Panc1 (cell line): ENCODE measurements at regions not wholly inside any gene's neighbourhood (a gene's known extent, or its start where the extent isn't known, plus 50 kb on each side); places are given as distances from the start of the nearest gene placed in this dataset.
"Not testable (repeated sequence)": the region's sequence is repeated elsewhere in the genome, so short reads cannot be mapped to it uniquely, and the experiment has no call there.

ENCODE experiments used
- ATAC-seq: fragments of 200-7000 bp; cut with Tn5 transposase; 2 replicates; pipeline ENCODE4 v1.9.1; 2020; ENCODE audit warnings: mild to moderate bottlenecking, moderate library complexity
- BruUV-seq: library from RNA; stranded (reverse); fragments of 400-500 nt; replicated peaks from 2 replicates; lab custom pipeline; 2021; lab: Mats Ljungman, UMichigan
- CTCF ChIA-PET: fragments of 300-600 bp; sonication (Branson Sonifier 250); formaldehyde crosslinking; loops from one replicate; lab custom pipeline; 2022; ENCODE audit warnings: antibody characterized with exemption; lab: Charles Lee
- POLR2A ChIA-PET: fragments of 300-600 bp; sonication (Branson Sonifier 250); formaldehyde crosslinking; loops from one replicate; lab custom pipeline; 2022; ENCODE audit warnings: antibody characterized with exemption; lab: Charles Lee
- DNase-seq: peaks from one replicate; pipeline ENCODE4 v3.0.0-alpha.2; 2010; ENCODE audit warnings: low read depth, low spot score
- H3K27ac ChIP-seq: 2 replicates; pipeline ENCODE4 v1.5.1; 2011; ENCODE audit warnings: mild to moderate bottlenecking, low read length, inconsistent platforms
- H3K27me3 ChIP-seq: fragments of 200-500 bp; sonication (Bioruptor generic); 2 replicates; pipeline ENCODE4 v1.6.0; 2014; ENCODE audit warnings: low read length, inconsistent platforms; ENCODE audit not compliant: control insufficient read depth, insufficient read depth
- H3K36me3 ChIP-seq: fragments of 200-500 bp; sonication (Bioruptor generic); 2 replicates; pipeline ENCODE4 v1.5.1; 2014; ENCODE audit warnings: inconsistent platforms, mild to moderate bottlenecking, low read length, moderate library complexity; ENCODE audit not compliant: control insufficient read depth, insufficient read depth
- H3K4me1 ChIP-seq: 2 replicates; pipeline ENCODE4 v1.5.1; 2011; ENCODE audit warnings: inconsistent platforms, mild to moderate bottlenecking, low read length, moderate library complexity; ENCODE audit not compliant: control insufficient read depth, insufficient read depth
- H3K4me3 ChIP-seq, 2 experiments: 2 replicates each; pipeline ENCODE4 v1.5.1; 2011 to 2012; ENCODE audit warnings: low read depth in 2 of 2, low read length in 2 of 2, mild to moderate bottlenecking in 2 of 2, inconsistent platforms in 1 of 2, moderate library complexity in 1 of 2
- H3K9me3 ChIP-seq: fragments of 200-500 bp; sonication (Bioruptor generic); 2 replicates; pipeline ENCODE4 v1.5.1; 2014; ENCODE audit warnings: low read depth, mild to moderate bottlenecking, inconsistent platforms, low read length, moderate library complexity; ENCODE audit not compliant: control insufficient read depth, insufficient read depth
- POLR2AphosphoS5 ChIP-seq: IDR thresholded peaks from 2 replicates; pipeline ENCODE4 v1.6.1; 2012; ENCODE audit warnings: mild to moderate bottlenecking, low read depth, low read length, moderate library complexity
- SIN3A ChIP-seq: IDR thresholded peaks from 2 replicates; pipeline ENCODE4 v1.6.1; 2012; ENCODE audit warnings: low read depth, mild to moderate bottlenecking, low read length, moderate library complexity, borderline replicate concordance; ENCODE audit not compliant: insufficient read depth
- TCF7L2 ChIP-seq: IDR thresholded peaks from 2 replicates; pipeline ENCODE4 v1.6.1; 2011; ENCODE audit warnings: mild to moderate bottlenecking, low read depth, low read length, inconsistent platforms
- in situ Hi-C: cut with HindIII; loops from 2 replicates; pipeline ENCODE4 v1.10.0; 2016; ENCODE audit warnings: low sequenced_read_pairs, low pct_unique_long_range_greater_than_20kb
- intact Hi-C: fragments of 100-400 bp; cut with micrococcal nuclease; formaldehyde crosslinking; loops from one replicate; pipeline ENCODE4 v1.10.0; 2022; ENCODE audit not compliant: unreplicated experiment
- TF ChIP-seq, protein P1 (sequence below): fragments of 450-650 bp; IDR thresholded peaks from 2 replicates; pipeline ENCODE4 v1.5.1; 2017; ENCODE audit warnings: mild to moderate bottlenecking
- TF ChIP-seq, protein P2 (sequence below), 2 experiments: IDR thresholded peaks; 2 replicates each; pipeline ENCODE4 v1.6.1; 2011 to 2012; ENCODE audit warnings: low read depth in 2 of 2, control low read depth in 1 of 2, low read length in 1 of 2, mild to moderate bottlenecking in 1 of 2, moderate library complexity in 1 of 2; ENCODE audit not compliant: insufficient read depth in 1 of 2

DNA sequence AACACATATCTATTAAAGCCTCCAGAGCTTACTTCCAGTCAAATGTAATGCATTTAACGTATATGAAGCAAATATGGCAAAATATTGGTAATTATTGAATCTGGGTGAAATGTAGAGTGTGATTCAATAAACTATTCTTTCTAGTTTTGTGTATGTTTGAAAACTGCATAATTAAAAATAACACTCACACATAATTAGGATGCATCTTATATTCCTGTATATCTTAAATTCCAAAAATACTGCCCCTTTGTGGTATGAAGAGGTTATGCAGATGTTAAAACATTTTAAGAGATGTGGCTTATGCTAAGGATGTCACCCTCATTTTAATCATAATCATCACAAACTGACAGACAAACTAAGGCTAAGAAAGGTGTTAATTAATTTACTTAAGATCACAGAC, 182.9 kb downstream of the COX18 start:
- CTCF ChIA-PET, result no interaction called here
- H3K4me1 ChIP-seq, result no peaks in the 10 kb centered on the region
- intact Hi-C loops, result no loop called here

DNA sequence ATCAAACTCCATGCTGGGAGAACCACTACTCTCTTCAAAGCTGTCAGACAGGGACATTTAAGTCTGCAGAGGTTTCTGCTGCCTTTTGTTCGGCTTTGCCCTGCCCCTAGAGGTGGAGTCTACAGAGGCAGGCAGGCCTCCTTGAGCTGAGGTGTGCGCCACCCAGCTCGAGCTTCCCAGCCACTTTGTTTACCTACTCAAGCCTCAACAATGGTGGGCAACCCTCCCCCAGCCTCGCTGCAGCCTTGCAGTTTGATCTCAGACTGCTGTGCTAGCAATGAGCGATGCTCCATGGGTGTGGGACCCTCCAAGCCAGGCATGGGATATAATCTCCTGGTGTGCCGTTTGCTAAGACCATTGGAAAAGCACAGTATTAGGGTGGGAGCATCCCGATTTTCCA, 185.3 kb downstream of the COX18 start:
- DNase-seq, H3K27me3 ChIP-seq, H3K4me1 ChIP-seq, POLR2A ChIA-PET, H3K9me3 ChIP-seq, H3K27ac ChIP-seq, CTCF ChIA-PET, intact Hi-C loops, H3K4me3 ChIP-seq, BruUV-seq, ATAC-seq, in situ Hi-C loops, H3K36me3 ChIP-seq: not testable (repeated sequence)

More for the DNA sequence above, 182.9 kb downstream of the COX18 start:
- Histone ChIP-seq H3K27me3 (no peaks in the 10 kb centered on the region), H3K27ac (no peak overlapping the region), H3K36me3 (no peaks in the 10 kb centered on the region), H3K9me3 (no peaks in the 10 kb centered on the region), H3K4me3 (no peak overlapping the region)
- TF ChIP-seq, protein P1, sequence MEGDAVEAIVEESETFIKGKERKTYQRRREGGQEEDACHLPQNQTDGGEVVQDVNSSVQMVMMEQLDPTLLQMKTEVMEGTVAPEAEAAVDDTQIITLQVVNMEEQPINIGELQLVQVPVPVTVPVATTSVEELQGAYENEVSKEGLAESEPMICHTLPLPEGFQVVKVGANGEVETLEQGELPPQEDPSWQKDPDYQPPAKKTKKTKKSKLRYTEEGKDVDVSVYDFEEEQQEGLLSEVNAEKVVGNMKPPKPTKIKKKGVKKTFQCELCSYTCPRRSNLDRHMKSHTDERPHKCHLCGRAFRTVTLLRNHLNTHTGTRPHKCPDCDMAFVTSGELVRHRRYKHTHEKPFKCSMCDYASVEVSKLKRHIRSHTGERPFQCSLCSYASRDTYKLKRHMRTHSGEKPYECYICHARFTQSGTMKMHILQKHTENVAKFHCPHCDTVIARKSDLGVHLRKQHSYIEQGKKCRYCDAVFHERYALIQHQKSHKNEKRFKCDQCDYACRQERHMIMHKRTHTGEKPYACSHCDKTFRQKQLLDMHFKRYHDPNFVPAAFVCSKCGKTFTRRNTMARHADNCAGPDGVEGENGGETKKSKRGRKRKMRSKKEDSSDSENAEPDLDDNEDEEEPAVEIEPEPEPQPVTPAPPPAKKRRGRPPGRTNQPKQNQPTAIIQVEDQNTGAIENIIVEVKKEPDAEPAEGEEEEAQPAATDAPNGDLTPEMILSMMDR, result peak; percentile 13; the same call in 1 of the 2 replicates
- no peak for TF ChIP-seq TCF7L2
- in situ Hi-C loops, result no loop called here
- ATAC-seq, result no peak
- no peak for DNase-seq
- POLR2A ChIA-PET, result no interaction called here
- BruUV-seq, result no TSS peak

DNA sequence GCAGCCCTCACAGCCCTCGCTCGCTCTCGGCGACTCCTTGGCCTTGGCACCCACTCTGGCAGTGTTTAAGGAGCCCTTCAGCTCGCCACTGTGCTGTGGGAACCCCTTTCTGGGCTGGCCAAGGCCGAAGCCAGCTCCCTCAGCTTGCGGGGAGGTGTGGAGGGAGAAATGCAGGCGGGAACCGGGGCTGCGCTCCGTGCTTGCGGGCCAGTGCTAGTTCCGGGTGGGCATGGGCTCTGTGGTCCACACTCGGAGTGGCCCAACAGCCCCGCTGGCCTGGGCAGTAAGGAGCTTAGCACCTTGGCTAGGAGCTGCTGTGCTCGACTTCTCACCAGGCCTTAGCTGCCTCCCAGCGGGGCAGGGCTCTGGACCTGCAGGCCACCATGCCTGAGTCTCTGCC, 192.6 kb downstream of the COX18 start:
- Histone ChIP-seq H3K27me3 (no peaks in the 10 kb centered on the region), H3K27ac (no peak overlapping the region), H3K9me3 (no peaks in the 10 kb centered on the region), H3K36me3 (no peaks in the 10 kb centered on the region), H3K4me1 (no peaks in the 10 kb centered on the region), H3K4me3 (no peak overlapping the region)
- TF ChIP-seq TCF7L2, result no peak
- TF ChIP-seq SIN3A, result no peak
- TF ChIP-seq, protein P1, result no peak
- TF ChIP-seq POLR2AphosphoS5, result no peak
- intact Hi-C loops (no loop called here), in situ Hi-C loops (no loop called here)
- ChIA-PET POLR2A (no interaction called here), CTCF (no interaction called here)
- ATAC-seq (no peak), DNase-seq (no peak)
- no TSS peak for BruUV-seq

DNA sequence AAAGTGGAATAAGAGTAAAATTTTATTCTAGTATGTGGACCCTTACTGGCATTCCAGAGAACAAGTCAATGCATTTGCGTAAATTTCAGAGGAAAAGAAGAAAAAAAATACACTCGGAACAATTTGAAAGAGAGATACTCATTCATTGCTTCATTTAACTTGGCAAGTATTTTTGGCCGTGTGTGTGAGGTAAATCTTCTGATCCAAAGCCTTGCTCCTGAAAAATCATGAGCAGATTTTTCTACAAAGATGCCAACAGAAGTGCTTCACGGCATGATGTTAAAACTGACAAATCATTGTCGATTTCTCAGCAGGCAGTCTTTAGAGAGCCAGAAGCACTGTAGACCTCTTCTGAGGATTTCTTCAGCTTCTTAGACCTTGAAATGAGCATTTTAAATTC, 194.0 kb downstream of the COX18 start:
- Histone ChIP-seq H3K4me1 (no peaks in the 10 kb centered on the region), H3K9me3 (no peaks in the 10 kb centered on the region), H3K27ac (no peak overlapping the region), H3K4me3 (no peak overlapping the region), H3K27me3 (no peaks in the 10 kb centered on the region), H3K36me3 (no peaks in the 10 kb centered on the region)
- ATAC-seq (no peak), DNase-seq (no peak)
- ChIA-PET CTCF (no interaction called here), POLR2A (no interaction called here)
- in situ Hi-C loops, result no loop called here
- TF ChIP-seq, protein P1, result no peak
- TF ChIP-seq TCF7L2 (no peak), SIN3A (no peak), POLR2AphosphoS5 (no peak)
- TF ChIP-seq, protein P2, sequence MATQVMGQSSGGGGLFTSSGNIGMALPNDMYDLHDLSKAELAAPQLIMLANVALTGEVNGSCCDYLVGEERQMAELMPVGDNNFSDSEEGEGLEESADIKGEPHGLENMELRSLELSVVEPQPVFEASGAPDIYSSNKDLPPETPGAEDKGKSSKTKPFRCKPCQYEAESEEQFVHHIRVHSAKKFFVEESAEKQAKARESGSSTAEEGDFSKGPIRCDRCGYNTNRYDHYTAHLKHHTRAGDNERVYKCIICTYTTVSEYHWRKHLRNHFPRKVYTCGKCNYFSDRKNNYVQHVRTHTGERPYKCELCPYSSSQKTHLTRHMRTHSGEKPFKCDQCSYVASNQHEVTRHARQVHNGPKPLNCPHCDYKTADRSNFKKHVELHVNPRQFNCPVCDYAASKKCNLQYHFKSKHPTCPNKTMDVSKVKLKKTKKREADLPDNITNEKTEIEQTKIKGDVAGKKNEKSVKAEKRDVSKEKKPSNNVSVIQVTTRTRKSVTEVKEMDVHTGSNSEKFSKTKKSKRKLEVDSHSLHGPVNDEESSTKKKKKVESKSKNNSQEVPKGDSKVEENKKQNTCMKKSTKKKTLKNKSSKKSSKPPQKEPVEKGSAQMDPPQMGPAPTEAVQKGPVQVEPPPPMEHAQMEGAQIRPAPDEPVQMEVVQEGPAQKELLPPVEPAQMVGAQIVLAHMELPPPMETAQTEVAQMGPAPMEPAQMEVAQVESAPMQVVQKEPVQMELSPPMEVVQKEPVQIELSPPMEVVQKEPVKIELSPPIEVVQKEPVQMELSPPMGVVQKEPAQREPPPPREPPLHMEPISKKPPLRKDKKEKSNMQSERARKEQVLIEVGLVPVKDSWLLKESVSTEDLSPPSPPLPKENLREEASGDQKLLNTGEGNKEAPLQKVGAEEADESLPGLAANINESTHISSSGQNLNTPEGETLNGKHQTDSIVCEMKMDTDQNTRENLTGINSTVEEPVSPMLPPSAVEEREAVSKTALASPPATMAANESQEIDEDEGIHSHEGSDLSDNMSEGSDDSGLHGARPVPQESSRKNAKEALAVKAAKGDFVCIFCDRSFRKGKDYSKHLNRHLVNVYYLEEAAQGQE (IDR thresholded peaks at IDR 0.05; ENCODE audit: insufficient read depth in 1 of 2, low read depth in 2 of 2, low read length in 1 of 2), result no peak
- intact Hi-C loops, result no loop called here
- BruUV-seq, result no TSS peak
